Stimulated activated CD4-positive, alpha-beta T cell treated with anti-CD3 and anti-CD28 coated beads, TNF-alpha, amount 100 ng/mL, for 24 hours (primary cell): ENCODE measurements at regions not wholly inside any gene's neighbourhood (a gene's known extent, or its start where the extent isn't known, plus 50 kb on each side); places are given as distances from the start of the nearest gene placed in this dataset.
A peak's percentile ranks its signal among the peaks of the same experiment; 100 is the strongest.

ENCODE experiments used
- DNase-seq, 3 experiments: peaks; one replicate each; pipeline ENCODE4 v3.0.0-alpha.2; 2020; ENCODE audit warnings: low read depth in 3 of 3

GRCh38 chr6:14321992-14322772, 204.6 kb downstream of the CD83 start:
- no peak for DNase-seq

GRCh38 chr6:14322841-14323240, 205.3 kb downstream of the CD83 start:
- no peak for DNase-seq

GRCh38 chr6:14326774-14327173, 209.2 kb downstream of the CD83 start:
- DNase-seq = no peak

- no peak for DNase-seq
Measured at GRCh38 chr6:14328163-14328562, 210.6 kb downstream of the CD83 start.

GRCh38 chr6:14333556-14334305, 216.2 kb downstream of the CD83 start:
- DNase-seq = no peak

- no peak for DNase-seq
Measured at GRCh38 chr6:14335071-14335470, 217.5 kb downstream of the CD83 start.

GRCh38 chr6:14337152-14337551, 219.6 kb downstream of the CD83 start:
- DNase-seq = no peak

GRCh38 chr6:14339172-14339571, 221.6 kb downstream of the CD83 start:
- no peak for DNase-seq

- DNase-seq = no peak
Measured at GRCh38 chr6:14339711-14340584, 222.4 kb downstream of the CD83 start.

GRCh38 chr6:14344486-14344885, 226.9 kb downstream of the CD83 start:
- DNase-seq = no peak

GRCh38 chr6:14348389-14348788, 230.8 kb downstream of the CD83 start:
- DNase-seq = no peak

- DNase-seq = no peak
Measured at GRCh38 chr6:14349507-14349906, 231.9 kb downstream of the CD83 start.

GRCh38 chr6:14350210-14350609, 232.6 kb downstream of the CD83 start:
- no peak for DNase-seq

- no peak for DNase-seq
Measured at GRCh38 chr6:14353281-14353680, 235.7 kb downstream of the CD83 start.

GRCh38 chr6:14353798-14354197, 236.2 kb downstream of the CD83 start:
- no peak for DNase-seq

- peak in 1 of 3 experiments; percentile 55 for DNase-seq
Measured at GRCh38 chr6:14354919-14355572, 237.5 kb downstream of the CD83 start.

GRCh38 chr6:14359438-14359837, 241.9 kb downstream of the CD83 start:
- DNase-seq = no peak

GRCh38 chr6:14360565-14360964, 243.0 kb downstream of the CD83 start:
- DNase-seq = no peak

- no peak for DNase-seq
Measured at GRCh38 chr6:14361297-14361696, 243.7 kb downstream of the CD83 start.

- no peak for DNase-seq
Measured at GRCh38 chr6:14361956-14362587, 244.5 kb downstream of the CD83 start.

- no peak for DNase-seq
Measured at GRCh38 chr6:14364370-14364769, 246.8 kb downstream of the CD83 start.
